ENCODE measurements at regions not wholly inside any gene's neighbourhood (a gene's known extent, or its start where the extent isn't known, plus 50 kb on each side); places are given as distances from the start of the nearest gene placed in this dataset.
A peak's percentile ranks its signal among the peaks of the same experiment; 100 is the strongest.

GRCh38 chr5:98307811-98308210, 465.7 kb upstream of the RGMB start:
- no peaks in the 10 kb centered on the region for H3K27me3 ChIP-seq (ENCODE audit: control insufficient read depth, insufficient read depth, low read length)
- DNase-seq (ENCODE audit: low read depth) (peak; percentile 87), FAIRE-seq (no peak)
- no peak for TF ChIP-seq CTCF (IDR thresholded peaks at IDR 0.05; ENCODE audit: insufficient read depth, low read length, severe bottlenecking)
- H3K4me3 ChIP-seq (ENCODE audit: low read depth, low read length), result no peak overlapping the region
- H3K36me3 ChIP-seq (ENCODE audit: control insufficient read depth, insufficient read depth, low read length), result no peaks in the 10 kb centered on the region

- no peak for FAIRE-seq
- TF ChIP-seq CTCF (IDR thresholded peaks at IDR 0.05; ENCODE audit: insufficient read depth, low read length, severe bottlenecking), result no peak
These were observed 465.2 kb upstream of the RGMB start for GRCh38 chr5:98308231-98308630.

GRCh38 chr5:98308960-98309359, 464.5 kb upstream of the RGMB start:
- FAIRE-seq (no peak), DNase-seq (ENCODE audit: low read depth) (peak; percentile 85)
- TF ChIP-seq CTCF (IDR thresholded peaks at IDR 0.05; ENCODE audit: insufficient read depth, low read length, severe bottlenecking), result no peak
- Histone ChIP-seq H3K36me3 (ENCODE audit: control insufficient read depth, insufficient read depth, low read length) (no peaks in the 10 kb centered on the region), H3K27me3 (ENCODE audit: control insufficient read depth, insufficient read depth, low read length) (no peaks in the 10 kb centered on the region), H3K4me3 (ENCODE audit: low read depth, low read length) (no peak overlapping the region)

More at GRCh38 chr5:98308231-98308630, 465.2 kb upstream of the RGMB start:
- no peaks in the 10 kb centered on the region for H3K36me3 ChIP-seq (ENCODE audit: control insufficient read depth, insufficient read depth, low read length)
- no peaks in the 10 kb centered on the region for H3K27me3 ChIP-seq (ENCODE audit: control insufficient read depth, insufficient read depth, low read length)
- DNase-seq (ENCODE audit: low read depth), result peak; percentile 40
- H3K4me3 ChIP-seq (ENCODE audit: low read depth, low read length), result no peak overlapping the region

- FAIRE-seq, result peak; percentile 88
- DNase-seq (ENCODE audit: low read depth), result peak; percentile 99
- no peaks in the 10 kb centered on the region for H3K27me3 ChIP-seq (ENCODE audit: control insufficient read depth, insufficient read depth, low read length)
- no peak for TF ChIP-seq CTCF (IDR thresholded peaks at IDR 0.05; ENCODE audit: insufficient read depth, low read length, severe bottlenecking)
- no peak overlapping the region for H3K4me3 ChIP-seq (ENCODE audit: low read depth, low read length)
- H3K36me3 ChIP-seq (ENCODE audit: control insufficient read depth, insufficient read depth, low read length), result no peaks in the 10 kb centered on the region
These were observed 463.5 kb upstream of the RGMB start for GRCh38 chr5:98309785-98310598.

- peak; percentile 92 for DNase-seq (ENCODE audit: low read depth)
- Histone ChIP-seq H3K36me3 (ENCODE audit: control insufficient read depth, insufficient read depth, low read length) (no peaks in the 10 kb centered on the region), H3K4me3 (ENCODE audit: low read depth, low read length) (no peak overlapping the region)
These were observed 459.2 kb upstream of the RGMB start for GRCh38 chr5:98314292-98314691.

More at GRCh38 chr5:98314292-98314691, 459.2 kb upstream of the RGMB start:
- no peaks in the 10 kb centered on the region for H3K27me3 ChIP-seq (ENCODE audit: control insufficient read depth, insufficient read depth, low read length)
- no peak for TF ChIP-seq CTCF (IDR thresholded peaks at IDR 0.05; ENCODE audit: insufficient read depth, low read length, severe bottlenecking)
- no peak for FAIRE-seq
